Neuronal stem cell (in vitro differentiated cells): ENCODE measurements at regions not wholly inside any gene's neighbourhood (a gene's known extent, or its start where the extent isn't known, plus 50 kb on each side); places are given as distances from the start of the nearest gene placed in this dataset.

Experiments used
- DNase-seq: peaks from one replicate; pipeline ENCODE4 v3.0.0-alpha.2; 2013; ENCODE audit warnings: low spot score
- H2AFZ ChIP-seq: one replicate; pipeline ENCODE4 v1.6.1; 2013; ENCODE audit warnings: mild to moderate bottlenecking, low read length, inconsistent platforms
- H2AK5ac ChIP-seq: 2 replicates; pipeline ENCODE4 v1.6.1; 2013; ENCODE audit warnings: low read depth, mild to moderate bottlenecking, inconsistent platforms, low read length, moderate library complexity, mixed read lengths
- H2BK120ac ChIP-seq: 2 replicates; pipeline ENCODE4 v1.6.1; 2013; ENCODE audit warnings: low read depth, mild to moderate bottlenecking, inconsistent platforms, low read length, moderate library complexity, mixed read lengths
- H2BK12ac ChIP-seq: one replicate; pipeline ENCODE4 v1.6.1; 2013; ENCODE audit warnings: low read length, inconsistent platforms
- H2BK15ac ChIP-seq: 2 replicates; pipeline ENCODE4 v1.6.1; 2013; ENCODE audit warnings: mild to moderate bottlenecking, low read length, inconsistent platforms, mixed read lengths
- H2BK5ac ChIP-seq: one replicate; pipeline ENCODE4 v1.6.1; 2013; ENCODE audit warnings: inconsistent platforms, mild to moderate bottlenecking, low read length, moderate library complexity
- H3K14ac ChIP-seq: one replicate; pipeline ENCODE4 v1.6.1; 2013; ENCODE audit warnings: low read length, inconsistent platforms
- H3K18ac ChIP-seq: 2 replicates; pipeline ENCODE4 v1.6.1; 2013; ENCODE audit warnings: low read length, inconsistent platforms
- H3K23ac ChIP-seq: 2 replicates; pipeline ENCODE4 v1.6.1; 2013; ENCODE audit warnings: low read depth, mild to moderate bottlenecking, mixed read lengths, low read length, inconsistent platforms; ENCODE audit not compliant: poor library complexity
- H3K27ac ChIP-seq: replicated peaks from 3 replicates; pipeline ENCODE4 v1.5.1; 2013; ENCODE audit warnings: low read length, inconsistent platforms
- H3K27me3 ChIP-seq, 3 experiments: 2 replicates each; pipeline ENCODE4 v1.6.1; 2013; ENCODE audit warnings: low read length in 3 of 3, mild to moderate bottlenecking in 2 of 3, inconsistent platforms in 1 of 3, low read depth in 1 of 3, mixed read lengths in 1 of 3, moderate library complexity in 1 of 3; ENCODE audit not compliant: control insufficient read depth in 3 of 3, insufficient read depth in 3 of 3
- H3K36me3 ChIP-seq, 2 donors: replicated peaks in 1 of 2; 2 replicates each; pipeline ENCODE4 v1.6.1; 2013; ENCODE audit warnings: low read length in 2 of 2; ENCODE audit not compliant: control insufficient read depth in 2 of 2, insufficient read depth in 2 of 2
- H3K4ac ChIP-seq: 2 replicates; pipeline ENCODE4 v1.6.1; 2013; ENCODE audit warnings: inconsistent platforms, mild to moderate bottlenecking, low read length, moderate library complexity
- H3K4me1 ChIP-seq, 2 donors: 1 replicate in 1 of 2; 2 replicates in 1 of 2; pipeline ENCODE4 v1.6.1; 2013; ENCODE audit warnings: low read length in 2 of 2, low read depth in 1 of 2; ENCODE audit not compliant: control insufficient read depth in 2 of 2, insufficient read depth in 1 of 2
- H3K4me2 ChIP-seq: one replicate; pipeline ENCODE4 v1.6.1; 2013; ENCODE audit warnings: mild to moderate bottlenecking, low read length, inconsistent platforms; ENCODE audit not compliant: insufficient read depth, poor library complexity, severe bottlenecking
- H3K4me3 ChIP-seq, 2 donors: 2 replicates each; pipeline ENCODE4 v1.5.1; 2013; ENCODE audit warnings: low read length in 2 of 2, mild to moderate bottlenecking in 2 of 2, inconsistent platforms in 1 of 2, moderate library complexity in 1 of 2
- H3K79me1 ChIP-seq: one replicate; pipeline ENCODE4 v1.6.1; 2013; ENCODE audit warnings: low read depth, mild to moderate bottlenecking, inconsistent platforms, low read length, moderate library complexity
- H3K9ac ChIP-seq: one replicate; pipeline ENCODE4 v1.6.1; 2013; ENCODE audit warnings: mild to moderate bottlenecking, low read depth, low read length, inconsistent platforms; ENCODE audit not compliant: poor library complexity
- H3K9me3 ChIP-seq, 2 donors: replicated peaks in 1 of 2; 2 replicates each; pipeline versions ENCODE3 to v1.6.1; 2013; ENCODE audit warnings: low read length in 2 of 2, mild to moderate bottlenecking in 2 of 2, inconsistent platforms in 1 of 2, low read depth in 1 of 2, mixed read lengths in 1 of 2, moderate library complexity in 1 of 2; ENCODE audit not compliant: control insufficient read depth in 2 of 2, insufficient read depth in 1 of 2
- H4K8ac ChIP-seq: one replicate; pipeline ENCODE4 v1.6.1; 2013; ENCODE audit warnings: low read depth, mild to moderate bottlenecking, inconsistent platforms, low read length, moderate library complexity
- H4K91ac ChIP-seq: one replicate; pipeline ENCODE4 v1.6.1; 2013; ENCODE audit warnings: low read length, low read depth, mild to moderate bottlenecking, inconsistent platforms; ENCODE audit not compliant: poor library complexity
- WGBS, 2 donors: extraction: QIAGEN DNeasy Blood & Tissue Kit; methylation state at CpG; one replicate each; pipeline ENCODE4 v1.1.7; 2013; ENCODE audit warnings: missing lambda C conversion rate in 2 of 2, mixed read lengths in 1 of 2; ENCODE audit not compliant: insufficient read length in 2 of 2, insufficient replicate concordance in 1 of 2; ENCODE audit errors: extremely low coverage in 2 of 2; 5-methylcytosine and 5-hydroxymethylcytosine counted together

DNA sequence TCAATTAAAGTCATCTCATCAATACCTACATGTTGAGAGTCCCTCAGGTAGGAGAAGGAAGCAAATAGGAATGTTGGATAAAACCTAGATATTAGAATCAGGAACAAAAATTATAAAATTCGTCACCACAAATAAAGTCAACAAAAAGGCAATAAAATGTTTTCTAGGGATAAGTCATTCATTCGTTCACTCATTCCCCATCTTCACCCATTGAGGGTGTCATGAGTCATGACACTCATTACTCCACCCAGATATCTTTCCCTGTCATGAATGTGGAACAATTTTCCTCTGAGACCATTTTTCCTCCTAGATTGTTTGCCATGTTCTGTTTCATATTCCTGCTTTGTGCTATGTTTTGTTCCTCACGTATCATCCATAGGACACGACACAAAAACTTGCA lies 50.9 kb upstream of the OLIG3 start:
- WGBS, 2 donors: no CpG with 5 or more reads among the region's 4 CpGs
- no peak overlapping the region for H3K27ac ChIP-seq
- no peaks in the 10 kb centered on the region for H3K36me3 ChIP-seq
- no peak overlapping the region for H3K9ac ChIP-seq
- H3K4me2 ChIP-seq: no peak overlapping the region
- no peak overlapping the region for H2BK120ac ChIP-seq
- no peak overlapping the region for H3K18ac ChIP-seq
- no peak overlapping the region for H2BK5ac ChIP-seq
- H2AFZ ChIP-seq: no peak overlapping the region
- H3K9me3 ChIP-seq: no peaks in the 10 kb centered on the region
- H2BK12ac ChIP-seq: no peak overlapping the region
- no peak for DNase-seq
- peaks cover 0 to 2% of the 10 kb centered on the region in 2 donors for H3K4me1 ChIP-seq
- H2AK5ac ChIP-seq: no peak overlapping the region
- H2BK15ac ChIP-seq: no peak overlapping the region
- no peaks in the 10 kb centered on the region for H3K79me1 ChIP-seq
- H3K23ac ChIP-seq: no peak overlapping the region
- no peak overlapping the region for H3K4me3 ChIP-seq
- H3K14ac ChIP-seq: no peak overlapping the region
- no peaks in the 10 kb centered on the region for H3K27me3 ChIP-seq
- no peak overlapping the region for H4K8ac ChIP-seq
- no peak overlapping the region for H3K4ac ChIP-seq
- H4K91ac ChIP-seq: no peak overlapping the region

DNA sequence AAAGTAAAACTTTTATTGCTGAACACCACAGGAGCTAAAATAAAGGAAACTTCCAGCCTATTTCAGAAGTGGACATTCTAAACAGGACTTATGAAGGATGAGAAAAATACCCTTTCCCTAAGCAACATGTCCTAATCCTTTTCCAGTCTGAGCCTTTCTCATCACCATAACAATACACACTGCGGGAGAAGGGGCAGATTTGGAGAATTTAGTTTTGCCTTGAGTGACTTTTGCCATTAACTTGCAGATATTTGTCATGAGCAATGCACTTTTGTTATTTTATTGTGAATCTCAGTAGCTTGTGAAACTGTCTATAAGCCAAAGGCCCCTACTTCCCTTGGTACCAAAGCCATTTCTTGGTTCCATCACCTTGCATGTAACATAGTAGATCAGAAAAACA lies 53.0 kb upstream of the OLIG3 start:
- H4K8ac ChIP-seq: no peak overlapping the region

DNA sequence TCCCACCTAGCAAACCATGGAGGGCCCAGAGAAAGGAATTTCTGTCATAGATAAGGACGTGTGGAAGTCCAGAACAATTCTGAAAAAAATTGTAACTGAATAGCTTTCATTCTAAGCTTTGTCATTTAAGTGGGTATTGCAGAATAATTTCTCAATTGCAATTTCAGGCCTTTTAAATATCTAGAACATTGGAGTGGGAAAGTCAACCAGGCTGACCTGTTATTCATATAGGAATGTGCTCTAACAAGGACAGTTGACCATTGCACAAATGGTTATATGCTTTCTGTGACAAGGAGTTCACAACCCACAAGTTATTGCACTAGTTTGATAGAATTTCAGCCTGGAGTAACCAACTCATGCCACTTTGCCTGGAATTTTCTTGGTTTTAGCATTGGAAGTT lies 53.4 kb upstream of the OLIG3 start:
- Histone ChIP-seq H3K4me2 (no peak overlapping the region), H3K27ac (no peak overlapping the region), H3K27me3 (no peaks in the 10 kb centered on the region), H4K91ac (no peak overlapping the region), H3K23ac (no peak overlapping the region), H2AK5ac (no peak overlapping the region), H4K8ac (no peak overlapping the region), H2AFZ (no peak overlapping the region), H2BK15ac (no peak overlapping the region), H3K36me3 (no peaks in the 10 kb centered on the region), H3K9me3 (no peaks in the 10 kb centered on the region), H3K18ac (no peak overlapping the region), H2BK5ac (no peak overlapping the region), H3K4ac (no peak overlapping the region), H2BK120ac (no peak overlapping the region), H3K14ac (no peak overlapping the region), H3K9ac (no peak overlapping the region), H3K4me3 (no peak overlapping the region), H2BK12ac (no peak overlapping the region), H3K79me1 (no peaks in the 10 kb centered on the region), H3K4me1 (peaks cover 0 to 6% of the 10 kb centered on the region in 2 donors)
- WGBS, 2 donors: no CpG with 5 or more reads among the region's 1 CpG
- DNase-seq: no peak

More for the DNA sequence above, 53.0 kb upstream of the OLIG3 start:
- H3K27me3 ChIP-seq: no peaks in the 10 kb centered on the region
- H3K36me3 ChIP-seq: no peaks in the 10 kb centered on the region
- no peak overlapping the region for H2BK12ac ChIP-seq
- H3K14ac ChIP-seq: no peak overlapping the region
- peaks cover 0 to 6% of the 10 kb centered on the region in 2 donors for H3K4me1 ChIP-seq
- H3K4me2 ChIP-seq: no peak overlapping the region
- no peak overlapping the region for H3K27ac ChIP-seq
- H2AK5ac ChIP-seq: no peak overlapping the region
- no peak overlapping the region for H3K4me3 ChIP-seq
- no peak overlapping the region for H2AFZ ChIP-seq
- no peak overlapping the region for H3K23ac ChIP-seq
- H2BK5ac ChIP-seq: no peak overlapping the region
- no peaks in the 10 kb centered on the region for H3K9me3 ChIP-seq
- H2BK120ac ChIP-seq: no peak overlapping the region
- H3K9ac ChIP-seq: no peak overlapping the region
- no peak overlapping the region for H3K4ac ChIP-seq
- no peak for DNase-seq
- H3K79me1 ChIP-seq: no peaks in the 10 kb centered on the region
- no peak overlapping the region for H3K18ac ChIP-seq
- no peak overlapping the region for H4K91ac ChIP-seq
- H2BK15ac ChIP-seq: no peak overlapping the region
- WGBS, 2 donors: no CpG with 5 or more reads among the region's 1 CpG

DNA sequence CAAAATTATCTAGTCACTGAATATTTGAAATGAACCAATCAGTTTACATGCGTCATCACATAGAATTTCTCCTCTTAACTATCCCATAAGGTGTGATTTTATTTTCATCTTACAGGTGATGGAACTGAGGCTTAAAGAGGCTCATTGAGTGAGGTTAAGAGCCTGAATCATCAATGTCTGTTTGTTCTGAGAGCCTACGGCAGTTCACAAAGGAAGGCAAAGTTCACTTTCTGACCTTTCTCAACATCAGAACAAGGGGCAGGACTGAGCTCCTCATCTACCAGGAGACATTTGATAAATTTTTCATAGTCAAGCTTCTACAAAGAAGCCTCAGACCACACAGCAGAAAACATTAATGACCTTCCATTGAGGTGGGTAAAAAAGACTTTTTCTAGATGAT lies 54.9 kb upstream of the OLIG3 start:
- Histone ChIP-seq H2AK5ac (no peak overlapping the region), H3K4me3 (no peak overlapping the region), H3K36me3 (no peaks in the 10 kb centered on the region), H2AFZ (no peak overlapping the region), H2BK120ac (no peak overlapping the region), H2BK5ac (no peak overlapping the region), H3K9me3 (no peaks in the 10 kb centered on the region), H3K14ac (no peak overlapping the region), H2BK12ac (no peak overlapping the region), H3K4me2 (no peak overlapping the region), H3K23ac (no peak overlapping the region), H4K8ac (no peak overlapping the region), H3K9ac (no peak overlapping the region), H3K4me1 (peaks cover 0 to 6% of the 10 kb centered on the region in 2 donors), H3K4ac (no peak overlapping the region), H2BK15ac (no peak overlapping the region), H3K27me3 (no peaks in the 10 kb centered on the region), H3K79me1 (no peaks in the 10 kb centered on the region), H3K18ac (no peak overlapping the region), H3K27ac (no peak overlapping the region), H4K91ac (no peak overlapping the region)
- WGBS, 2 donors: no CpG with 5 or more reads among the region's 2 CpGs
- no peak for DNase-seq
